IMR-90 (cell line): ENCODE measurements at regions not wholly inside any gene's neighbourhood (a gene's known extent, or its start where the extent isn't known, plus 50 kb on each side); places are given as distances from the start of the nearest gene placed in this dataset.

Experiments
- ATAC-seq: fragments of 200-7000 bp; cut with Tn5 transposase; 2 replicates; pipeline ENCODE4 v1.9.1; 2020; ENCODE audit warnings: low read depth, mild to moderate bottlenecking, moderate library complexity
- BruUV-seq: library from RNA; stranded (reverse); fragments of 400-500 nt; replicated peaks from 2 replicates; lab custom pipeline; 2021; lab: Mats Ljungman, UMichigan
- CTCF ChIA-PET: fragments of 300-600 bp; formaldehyde crosslinking; extraction: SDS; loops from one replicate; lab custom pipeline; 2021; ENCODE audit warnings: antibody characterized with exemption; lab: Yijun Ruan, JAX
- POLR2A ChIA-PET: fragments of 300-600 bp; sonication (Branson Sonifier 250); formaldehyde crosslinking; loops from one replicate; lab custom pipeline; 2022; ENCODE audit warnings: antibody characterized with exemption; ENCODE audit not compliant: unreplicated experiment; lab: Charles Lee
- DNase-seq: peaks from one replicate; pipeline ENCODE4 v3.0.0; 2013
- H2AFZ ChIP-seq: replicated peaks from 2 replicates; pipeline ENCODE3; 2013; ENCODE audit warnings: low read length, mild to moderate bottlenecking; ENCODE audit not compliant: poor library complexity
- H2AK5ac ChIP-seq: 2 replicates; pipeline ENCODE4 v1.6.1; 2013; ENCODE audit warnings: low read depth, low read length, inconsistent platforms
- H2AK9ac ChIP-seq: replicated peaks from 2 replicates; pipeline ENCODE3; 2013; ENCODE audit warnings: mild to moderate bottlenecking, low read depth, low read length, moderate library complexity; ENCODE audit not compliant: poor library complexity
- H2BK120ac ChIP-seq: 2 replicates; pipeline ENCODE4 v1.6.1; 2013; ENCODE audit warnings: low read depth, low read length, inconsistent platforms
- H2BK15ac ChIP-seq: 3 replicates; pipeline ENCODE4 v1.6.1; 2013; ENCODE audit warnings: low read depth, low read length, inconsistent platforms
- H2BK20ac ChIP-seq: 2 replicates; pipeline ENCODE4 v1.6.1; 2013; ENCODE audit warnings: low read depth, mild to moderate bottlenecking, inconsistent platforms, low read length, moderate library complexity
- H2BK5ac ChIP-seq: 2 replicates; pipeline ENCODE4 v1.6.1; 2013; ENCODE audit warnings: mild to moderate bottlenecking, low read depth, low read length, inconsistent platforms; ENCODE audit not compliant: poor library complexity, severe bottlenecking
- H3K14ac ChIP-seq: replicated peaks from 2 replicates; pipeline ENCODE4 v1.6.1; 2013; ENCODE audit warnings: low read depth, low read length, inconsistent platforms
- H3K18ac ChIP-seq: 2 replicates; pipeline ENCODE4 v1.6.1; 2013; ENCODE audit warnings: low read depth, low read length, control low read depth
- H3K23ac ChIP-seq: 2 replicates; pipeline ENCODE4 v1.6.1; 2013; ENCODE audit warnings: low read depth, low read length, inconsistent platforms
- H3K27ac ChIP-seq: 2 replicates; pipeline ENCODE4 v1.5.1; 2013; ENCODE audit warnings: mild to moderate bottlenecking, control low read depth, low read length; ENCODE audit not compliant: insufficient read depth
- H3K27me3 ChIP-seq: 2 replicates; pipeline ENCODE4 v1.6.1; 2013; ENCODE audit warnings: low read length; ENCODE audit not compliant: control insufficient read depth, insufficient read depth
- H3K36me3 ChIP-seq: 2 replicates; pipeline ENCODE4 v1.6.1; 2013; ENCODE audit warnings: low read length, mixed read lengths; ENCODE audit not compliant: control insufficient read depth, insufficient read depth
- H3K4ac ChIP-seq: 2 replicates; pipeline ENCODE4 v1.6.1; 2013; ENCODE audit warnings: low read depth, low read length, inconsistent platforms
- H3K4me1 ChIP-seq: 2 replicates; pipeline ENCODE4 v1.6.1; 2013; ENCODE audit warnings: low read length, mixed read lengths; ENCODE audit not compliant: control insufficient read depth, insufficient read depth
- H3K4me2 ChIP-seq: 2 replicates; pipeline ENCODE4 v1.6.1; 2013; ENCODE audit warnings: low read depth, mild to moderate bottlenecking, control low read depth, low read length, moderate library complexity
- H3K4me3 ChIP-seq: 2 replicates; pipeline ENCODE4 v1.5.1; 2013; ENCODE audit warnings: low read depth, mild to moderate bottlenecking, control low read depth, low read length, moderate library complexity; ENCODE audit not compliant: insufficient read depth
- H3K56ac ChIP-seq: 2 replicates; pipeline ENCODE4 v1.6.1; 2013; ENCODE audit warnings: low read length, inconsistent platforms; ENCODE audit not compliant: insufficient read depth; ENCODE audit errors: extremely low read depth
- H3K79me1 ChIP-seq, 2 experiments: 2 replicates each; pipeline ENCODE4 v1.6.1; 2013; ENCODE audit warnings: low read length in 2 of 2, inconsistent platforms in 1 of 2, low read depth in 1 of 2
- H3K9ac ChIP-seq: 2 replicates; pipeline ENCODE4 v1.6.1; 2013; ENCODE audit warnings: low read depth, low read length, control low read depth
- H3K9me1 ChIP-seq: 2 replicates; pipeline ENCODE4 v1.6.1; 2013; ENCODE audit warnings: low read length, inconsistent platforms; ENCODE audit not compliant: insufficient read depth
- H3K9me3 ChIP-seq: 2 replicates; pipeline ENCODE4 v1.6.1; 2013; ENCODE audit warnings: low read length; ENCODE audit not compliant: control insufficient read depth, insufficient read depth
- H4K20me1 ChIP-seq: 2 replicates; pipeline ENCODE4 v1.6.1; 2013; ENCODE audit warnings: low read length, inconsistent platforms; ENCODE audit not compliant: insufficient read depth
- H4K5ac ChIP-seq: 2 replicates; pipeline ENCODE4 v1.6.1; 2013; ENCODE audit warnings: mild to moderate bottlenecking, low read depth, low read length, control low read depth
- H4K8ac ChIP-seq, 2 experiments: 2 replicates each; pipeline ENCODE4 v1.6.1; 2013; ENCODE audit warnings: low read depth in 2 of 2, low read length in 2 of 2, control low read depth in 1 of 2, inconsistent platforms in 1 of 2
- H4K91ac ChIP-seq: 2 replicates; pipeline ENCODE4 v1.6.1; 2013; ENCODE audit warnings: low read depth, low read length, inconsistent platforms; ENCODE audit not compliant: insufficient read depth
- BHLHE40 ChIP-seq: fragments of 150-350 bp; IDR thresholded peaks from 2 replicates; pipeline ENCODE4 v1.6.1; 2016; ENCODE audit warnings: mild to moderate bottlenecking, low read depth, low read length
- CEBPB ChIP-seq: IDR thresholded peaks from 2 replicates; pipeline ENCODE4 v1.6.1; 2012; ENCODE audit warnings: low read depth, low read length, improper control_type of control experiment
- CTCF ChIP-seq: conservative IDR thresholded peaks from 2 replicates; pipeline ENCODE4 v1.5.1; 2012; ENCODE audit warnings: mild to moderate bottlenecking, low read depth, low read length, improper control_type of control experiment
- ELK1 ChIP-seq: fragments of 150-350 bp; IDR thresholded peaks from 2 replicates; pipeline ENCODE4 v1.6.1; 2016; ENCODE audit warnings: low read depth, mild to moderate bottlenecking, low read length, moderate library complexity, borderline replicate concordance
- FOS ChIP-seq: fragments of 150-350 bp; IDR thresholded peaks from 2 replicates; pipeline ENCODE4 v1.6.1; 2016; ENCODE audit warnings: low read depth, low read length
- MXI1 ChIP-seq: IDR thresholded peaks from 2 replicates; pipeline ENCODE4 v1.6.1; 2012; ENCODE audit warnings: low read depth, mild to moderate bottlenecking, low read length, moderate library complexity, borderline replicate concordance
- NFE2L2 ChIP-seq: fragments of 150-350 bp; IDR thresholded peaks from 2 replicates; pipeline ENCODE4 v1.6.1; 2016; ENCODE audit warnings: low read depth, mild to moderate bottlenecking, low read length
- RAD21 ChIP-seq: IDR thresholded peaks from 2 replicates; pipeline ENCODE4 v1.6.1; 2012; ENCODE audit warnings: low read length, improper control_type of control experiment
- RCOR1 ChIP-seq: IDR thresholded peaks from 2 replicates; pipeline ENCODE4 v1.6.1; 2012; ENCODE audit warnings: mild to moderate bottlenecking, low read length, improper control_type of control experiment; ENCODE audit not compliant: insufficient replicate concordance
- SMC3 ChIP-seq: fragments of 150-350 bp; IDR thresholded peaks from 2 replicates; pipeline ENCODE4 v1.6.1; 2016; ENCODE audit warnings: low read depth, mild to moderate bottlenecking, antibody characterized with exemption, low read length, moderate library complexity
- WGBS, 2 experiments: methylation state at CpG; one replicate each; pipeline versions ENCODE4 v1.1.5 to v1.1.7; 2013; ENCODE audit warnings: missing lambda C conversion rate in 2 of 2; ENCODE audit not compliant: insufficient read length in 1 of 2; ENCODE audit errors: extremely low coverage in 2 of 2; 5-methylcytosine and 5-hydroxymethylcytosine counted together
- dilution Hi-C: fragments of 300-500 bp; cut with HindIII; formaldehyde crosslinking; loops from one replicate; pipeline ENCODE4 v1.14.3; 2018; ENCODE audit warnings: low sequenced_read_pairs; ENCODE audit not compliant: unreplicated experiment
- in situ Hi-C: fragments of 300-500 bp; cut with MboI; formaldehyde crosslinking; loops from 3 replicates; pipeline ENCODE4 v1.14.3; 2019; ENCODE audit warnings: low sequenced_read_pairs, inconsistent platforms, mixed read lengths
- intact Hi-C: fragments of 100-400 bp; cut with micrococcal nuclease; formaldehyde crosslinking; loops from 2 replicates; pipeline ENCODE4 v1.10.0; 2022
- TF ChIP-seq, protein P1 (sequence below): fragments of 150-350 bp; IDR thresholded peaks from 2 replicates; pipeline ENCODE4 v1.6.1; 2017; ENCODE audit warnings: mild to moderate bottlenecking, antibody characterized with exemption, low read length, low read depth

- no TSS peak for BruUV-seq
Observed at GRCh38 chr2:39492095-39492590, 55.1 kb upstream of the MAP4K3 start.

More at GRCh38 chr2:39492095-39492590, 55.1 kb upstream of the MAP4K3 start:
- H3K27me3 ChIP-seq = no peaks in the 10 kb centered on the region
- peak overlapping the region; percentile 81; the same call in 1 of the 2 replicates for H3K4me2 ChIP-seq
- WGBS, 2 experiments = no CpG with 5 or more reads among the region's 3 CpGs
- TF ChIP-seq BHLHE40 (peak; percentile 62; the same call in 1 of the 2 replicates), MXI1 (peak; percentile 32; the same call in 1 of the 2 replicates), CTCF (no peak), RAD21 (no peak), RCOR1 (no peak), ELK1 (no peak), CEBPB (peak; percentile 99), NFE2L2 (no peak), FOS (peak; percentile 94), SMC3 (no peak)
- TF ChIP-seq, protein P1, sequence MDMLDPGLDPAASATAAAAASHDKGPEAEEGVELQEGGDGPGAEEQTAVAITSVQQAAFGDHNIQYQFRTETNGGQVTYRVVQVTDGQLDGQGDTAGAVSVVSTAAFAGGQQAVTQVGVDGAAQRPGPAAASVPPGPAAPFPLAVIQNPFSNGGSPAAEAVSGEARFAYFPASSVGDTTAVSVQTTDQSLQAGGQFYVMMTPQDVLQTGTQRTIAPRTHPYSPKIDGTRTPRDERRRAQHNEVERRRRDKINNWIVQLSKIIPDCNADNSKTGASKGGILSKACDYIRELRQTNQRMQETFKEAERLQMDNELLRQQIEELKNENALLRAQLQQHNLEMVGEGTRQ = no peak
- H3K4me1 ChIP-seq = peaks cover 13% of the 10 kb centered on the region
- H2AFZ ChIP-seq = no peak overlapping the region
- H2AK5ac ChIP-seq = no peak overlapping the region
- H3K4ac ChIP-seq = no peak overlapping the region; the same call in 1 of the 2 replicates
- H3K27ac ChIP-seq = no peak overlapping the region
- no peak overlapping the region for H3K9ac ChIP-seq
- peak overlapping the region; percentile 43; the same call in 1 of the 2 replicates for H3K18ac ChIP-seq
- H2BK20ac ChIP-seq = no peak overlapping the region
- no peaks in the 10 kb centered on the region for H3K9me3 ChIP-seq
- no peak overlapping the region; a peak in 1 of 4 replicates for H4K8ac ChIP-seq
- dilution Hi-C loops = no loop called here
- H3K4me3 ChIP-seq = no peak overlapping the region
- H3K56ac ChIP-seq = no peak overlapping the region
- no peak overlapping the region for H2AK9ac ChIP-seq
- DNase-seq (peak; percentile 98), ATAC-seq (peak; percentile 53)
- no peaks in the 10 kb centered on the region for H3K36me3 ChIP-seq
- no peak overlapping the region for H2BK15ac ChIP-seq
- no peak overlapping the region for H4K91ac ChIP-seq
- no peak overlapping the region for H4K5ac ChIP-seq
- peak overlapping the region; percentile 88 for H2BK5ac ChIP-seq
- no peak overlapping the region for H2BK120ac ChIP-seq
- in situ Hi-C loops = no loop called here
- H4K20me1 ChIP-seq = no peaks in the 10 kb centered on the region
- ChIA-PET POLR2A (no interaction called here), CTCF (interaction anchor here (0.5 kb wide), 1 partner anchor 459 kb away, joined by 3 read pairs; no protein-coding TSS in a partner anchor)
- H3K79me1 ChIP-seq = peaks cover 6 to 12% of the 10 kb centered on the region in 2 experiments; a peak in 3 of 4 replicates
- intact Hi-C loops = loop anchor here (2.0 kb wide), 1 partner anchor 55 kb away; the partner anchor contains the start of gene MAP4K3
- H3K14ac ChIP-seq = no peak overlapping the region
- peaks cover 9% of the 10 kb centered on the region for H3K9me1 ChIP-seq
- H3K23ac ChIP-seq = no peak overlapping the region
